ENCODE measurements at regions not wholly inside any gene's neighbourhood (a gene's known extent, or its start where the extent isn't known, plus 50 kb on each side); places are given as distances from the start of the nearest gene placed in this dataset.
"Not testable (repeated sequence)": the region's sequence is repeated elsewhere in the genome, so short reads cannot be mapped to it uniquely, and the experiment has no call there.

GRCh38 chr2:95728878-95729596 is 137.2 kb downstream of the TRIM43 start:
- peak; percentile 89 for DNase-seq

DNA sequence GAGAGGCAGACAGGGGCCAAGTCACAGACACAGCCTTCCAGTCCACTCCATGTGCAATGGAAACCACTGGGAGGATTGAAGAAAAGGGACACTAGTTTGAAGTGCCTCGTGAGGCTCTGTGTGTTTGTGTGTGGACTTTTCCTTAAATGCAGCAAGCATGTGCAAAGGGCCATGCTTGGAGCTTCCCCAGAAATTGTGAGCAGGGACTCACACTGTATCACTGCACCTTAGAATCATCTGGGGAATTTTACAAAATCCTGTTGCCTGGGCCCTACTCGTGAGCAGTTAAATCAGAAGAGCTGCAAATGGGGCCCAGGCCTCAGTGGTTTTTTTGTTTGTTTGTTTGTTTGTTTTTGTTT is 137.8 kb downstream of the TRIM43 start:
- DNase-seq: no peak

DNA sequence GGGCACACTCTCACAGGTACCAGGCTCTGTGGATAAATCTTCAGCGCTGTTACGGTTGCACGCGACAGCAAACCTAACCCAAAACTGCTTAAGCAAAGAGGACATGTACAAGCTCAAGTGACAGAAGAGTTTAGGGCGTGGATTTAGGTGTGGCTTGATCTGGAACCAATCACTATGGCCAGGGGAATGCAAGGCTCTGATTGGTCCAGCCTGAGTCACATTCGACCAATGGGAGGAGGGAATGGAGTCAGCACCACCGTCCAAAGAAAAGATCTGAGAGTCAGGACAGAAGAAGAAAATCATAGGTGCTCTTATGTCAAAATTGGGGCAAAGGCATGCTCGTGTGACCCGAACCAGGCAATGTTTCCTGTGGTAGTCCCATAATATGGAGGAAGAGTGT is 139.0 kb downstream of the TRIM43 start:
- DNase-seq: no peak

- DNase-seq: no peak
Measured at GRCh38 chr2:95734976-95735890, 143.4 kb downstream of the TRIM43 start.

- no peak for DNase-seq
Measured at GRCh38 chr2:95738301-95738700, 146.5 kb downstream of the TRIM43 start.

DNA sequence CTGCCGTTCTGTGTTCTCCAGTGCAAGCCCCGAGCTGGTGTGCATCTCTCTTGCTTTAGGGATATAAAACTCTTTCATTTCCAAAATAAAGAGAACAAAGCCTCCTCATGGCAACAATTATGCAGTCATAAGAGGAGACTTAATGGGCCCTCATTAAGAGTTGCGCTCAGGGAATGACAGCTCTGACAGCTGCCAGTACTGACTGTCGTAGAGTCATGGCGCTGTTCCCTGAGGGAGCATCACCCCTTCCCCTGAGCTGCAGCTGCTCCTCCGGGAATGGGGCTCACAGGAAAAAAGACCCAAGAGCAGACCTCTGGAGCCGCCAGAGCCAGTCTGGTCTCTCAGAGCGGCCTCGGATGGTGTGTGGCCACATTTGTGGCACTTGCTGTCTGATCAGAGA is 160.3 kb downstream of the TRIM43 start:
- not testable (repeated sequence) for DNase-seq

GRCh38 chr2:95753812-95754211 is 162.0 kb downstream of the TRIM43 start:
- DNase-seq: not testable (repeated sequence)

DNA sequence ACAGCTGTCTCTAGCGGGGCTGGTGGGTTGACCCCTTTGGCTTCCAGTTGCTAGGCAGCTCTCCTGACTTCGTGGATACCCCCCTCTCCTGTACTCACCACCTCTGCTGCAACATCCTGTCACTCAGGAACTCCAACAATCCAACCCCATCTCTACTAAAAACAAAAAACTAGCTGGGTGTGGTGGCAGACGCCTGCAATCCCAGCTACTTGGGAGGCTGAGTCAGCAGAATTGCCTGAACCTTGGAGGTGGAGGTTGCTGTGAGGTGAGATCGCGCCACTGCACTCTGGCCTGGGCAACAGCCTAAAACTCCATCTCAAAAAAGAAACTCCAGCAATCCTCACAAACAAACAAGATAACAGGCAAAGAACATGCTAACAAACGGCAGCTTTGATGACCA is 162.4 kb downstream of the TRIM43 start:
- DNase-seq: not testable (repeated sequence)

DNA sequence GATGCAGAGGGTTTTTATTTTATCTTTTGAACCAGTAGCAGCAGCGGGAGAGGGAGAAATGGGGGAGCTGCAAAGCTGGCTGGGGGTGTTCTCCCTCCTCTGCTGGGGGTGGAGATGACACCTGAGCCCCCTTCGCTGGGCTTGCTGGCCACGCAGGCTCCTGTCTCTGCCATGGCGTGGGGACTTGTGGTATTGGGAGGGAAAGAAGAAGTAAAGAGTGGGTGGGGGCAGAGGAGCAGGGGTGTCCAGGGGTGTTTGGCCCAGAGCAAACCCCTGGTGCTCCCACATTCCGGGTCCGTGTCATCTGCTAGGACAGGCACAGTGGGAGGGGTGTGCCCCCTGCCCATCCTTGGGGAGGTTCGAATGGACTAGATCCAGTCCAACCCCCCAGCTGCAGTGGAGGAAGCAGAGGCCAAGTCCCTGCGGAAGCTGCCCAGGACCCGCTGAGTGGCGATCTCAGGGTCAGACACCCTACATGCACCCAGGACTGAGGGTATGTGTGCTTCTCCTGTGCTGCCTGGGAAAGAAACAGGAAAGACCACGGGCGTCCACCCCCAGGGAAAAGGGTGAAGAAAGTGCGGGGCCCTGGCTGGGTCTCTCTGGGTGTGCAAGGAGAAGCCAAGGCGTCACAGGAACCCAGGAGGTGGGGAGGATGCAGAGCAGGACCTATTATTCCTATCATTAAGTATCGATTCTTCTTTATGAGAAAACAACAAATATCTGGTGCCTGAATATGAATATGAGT is 163.2 kb downstream of the TRIM43 start:
- DNase-seq: not testable (repeated sequence)

DNA sequence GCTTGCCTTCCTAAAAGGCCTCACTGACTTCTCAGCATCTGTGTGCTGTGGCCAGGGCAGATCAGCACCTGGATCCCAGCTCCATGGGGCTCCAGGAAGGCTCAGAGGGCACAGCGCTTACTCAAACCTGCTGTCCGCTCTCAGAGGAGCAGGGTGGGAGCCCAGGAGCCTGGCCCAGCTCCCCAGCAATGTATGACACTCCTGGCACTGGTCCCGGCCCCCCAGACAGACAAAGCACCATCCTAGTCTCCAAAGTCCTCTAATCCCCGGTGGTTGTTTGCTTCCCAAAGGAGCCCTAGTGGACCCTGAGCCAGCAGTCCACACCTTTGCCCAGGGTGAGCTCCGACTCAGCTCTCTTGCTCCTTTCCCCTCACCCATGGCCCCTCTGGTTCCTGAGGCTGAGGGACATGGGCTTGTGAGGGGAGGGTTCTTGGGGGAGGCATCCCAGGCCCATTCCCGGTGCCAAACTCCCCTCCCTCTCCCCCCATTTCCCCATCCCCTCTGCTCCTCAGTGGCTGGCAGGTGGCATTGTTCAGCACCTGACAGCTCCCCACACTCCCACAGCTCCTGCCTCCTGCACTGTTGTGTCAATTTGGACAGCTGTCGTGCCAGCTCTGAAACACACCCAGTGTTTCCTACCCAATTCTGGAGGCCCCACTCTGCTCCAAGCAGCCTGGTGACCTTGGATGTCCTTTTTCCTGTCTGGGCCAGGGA is 164.3 kb downstream of the TRIM43 start:
- DNase-seq: not testable (repeated sequence)

DNA sequence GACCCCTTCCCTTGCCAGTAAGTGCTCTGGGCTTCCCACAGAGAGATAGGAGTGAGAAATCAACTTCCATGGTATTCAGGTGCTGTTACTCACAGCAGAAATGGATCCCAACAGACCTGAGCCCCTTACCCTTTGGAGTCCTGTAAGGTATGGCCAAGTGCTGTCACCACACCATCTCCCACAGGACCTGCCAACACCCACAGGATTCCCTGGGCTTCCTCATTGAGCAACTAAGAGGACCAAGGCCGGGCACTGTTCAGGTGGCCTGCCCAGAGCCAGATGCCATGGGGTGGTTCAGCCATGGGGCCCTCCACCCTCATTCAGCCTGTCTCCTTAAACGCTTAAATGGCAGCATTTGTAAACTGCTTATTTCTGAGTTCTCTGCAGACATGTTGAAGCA is 166.2 kb downstream of the TRIM43 start:
- no peak for DNase-seq

- DNase-seq: no peak
Measured at GRCh38 chr2:95759481-95760246, 167.9 kb downstream of the TRIM43 start.

DNA sequence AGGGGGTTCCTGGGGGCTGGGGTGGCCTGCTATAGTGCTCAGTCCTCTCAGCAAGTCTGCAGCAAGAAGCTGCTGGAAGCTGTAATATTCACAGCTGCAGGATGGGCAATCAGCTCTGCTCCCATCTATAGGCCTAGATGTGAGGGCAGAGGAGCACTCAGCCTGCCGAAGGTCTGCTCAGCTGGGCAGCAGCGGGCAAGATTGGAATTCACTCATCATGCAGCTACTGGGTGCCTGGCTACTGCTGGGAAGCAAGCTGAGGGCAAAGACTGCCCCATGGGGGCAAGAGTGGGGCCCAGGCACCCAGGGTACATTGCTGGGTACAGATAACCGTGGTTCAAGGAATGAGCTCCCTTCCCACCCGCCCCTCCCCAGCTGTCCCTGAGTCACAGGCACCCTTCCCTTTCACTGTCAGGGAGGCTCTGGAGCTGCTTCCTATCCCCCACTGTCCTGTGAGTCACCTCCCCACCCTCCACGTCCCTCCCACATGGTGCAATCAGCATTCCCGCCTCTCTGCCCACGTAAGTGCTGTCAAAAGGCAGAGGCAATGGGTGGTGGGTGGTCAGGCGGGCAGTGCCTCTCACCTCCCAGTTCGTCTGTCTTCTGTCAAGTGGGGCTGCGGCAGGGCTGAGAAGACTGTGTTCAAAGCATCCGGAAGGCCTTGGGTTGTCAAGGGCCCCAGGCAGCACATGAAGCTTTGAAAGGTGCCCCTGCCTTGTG is 169.2 kb downstream of the TRIM43 start:
- DNase-seq: peak; percentile 76

- DNase-seq: no peak
Measured at GRCh38 chr2:95761556-95761955, 169.8 kb downstream of the TRIM43 start.

- not testable (repeated sequence) for DNase-seq
Measured at GRCh38 chr2:95762023-95763021, 170.5 kb downstream of the TRIM43 start.

- not testable (repeated sequence) for DNase-seq
Measured at GRCh38 chr2:95763074-95763473, 171.3 kb downstream of the TRIM43 start.

- not testable (repeated sequence) for DNase-seq
Measured at GRCh38 chr2:95764966-95765365, 173.2 kb downstream of the TRIM43 start.

- DNase-seq: not testable (repeated sequence)
Measured at GRCh38 chr2:95765925-95766910, 174.4 kb downstream of the TRIM43 start.

GRCh38 chr2:95767531-95767930 is 175.7 kb downstream of the TRIM43 start:
- not testable (repeated sequence) for DNase-seq

Measured in fibroblast of upper back skin (primary cell).